ENCODE measurements at regions not wholly inside any gene's neighbourhood (a gene's known extent, or its start where the extent isn't known, plus 50 kb on each side); places are given as distances from the start of the nearest gene placed in this dataset.
A peak's percentile ranks its signal among the peaks of the same experiment; 100 is the strongest.

DNA sequence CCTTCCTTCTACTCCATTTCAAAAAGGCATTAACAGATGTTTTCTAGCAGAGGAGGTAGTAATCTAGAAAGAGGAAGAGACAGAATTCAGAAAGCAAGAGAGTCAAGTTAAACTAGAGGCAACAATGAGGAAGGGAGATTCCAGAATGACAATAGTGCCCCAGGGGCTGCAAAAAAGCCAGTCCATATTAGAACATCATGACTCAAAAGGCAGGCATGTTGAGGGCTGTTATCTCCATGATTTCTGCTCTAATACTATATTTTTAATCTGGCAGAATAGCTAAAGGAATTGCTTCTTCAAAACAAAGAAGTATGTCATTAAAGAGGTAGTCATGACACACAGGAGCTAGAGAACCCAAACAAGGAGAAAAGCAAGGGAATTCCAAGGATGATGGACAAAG is 599.6 kb downstream of the INHBA start:
- no peaks in the 10 kb centered on the region for H3K9me3 Mint-ChIP-seq
- H3K36me3 Mint-ChIP-seq (ENCODE audit: low read depth), result no peaks in the 10 kb centered on the region
- ChIA-PET POLR2A (no interaction called here), CTCF (no interaction called here)
- peaks cover 2% of the 10 kb centered on the region for H3K4me1 Mint-ChIP-seq
- intact Hi-C loops (cut with micrococcal nuclease), result no loop called here
- DNase-seq (no peak), ATAC-seq (ENCODE audit: low read depth) (peak; percentile 25)
- H3K27ac Mint-ChIP-seq, result no peak overlapping the region
- H3K27me3 Mint-ChIP-seq, result no peaks in the 10 kb centered on the region
- TF ChIP-seq, protein P1, sequence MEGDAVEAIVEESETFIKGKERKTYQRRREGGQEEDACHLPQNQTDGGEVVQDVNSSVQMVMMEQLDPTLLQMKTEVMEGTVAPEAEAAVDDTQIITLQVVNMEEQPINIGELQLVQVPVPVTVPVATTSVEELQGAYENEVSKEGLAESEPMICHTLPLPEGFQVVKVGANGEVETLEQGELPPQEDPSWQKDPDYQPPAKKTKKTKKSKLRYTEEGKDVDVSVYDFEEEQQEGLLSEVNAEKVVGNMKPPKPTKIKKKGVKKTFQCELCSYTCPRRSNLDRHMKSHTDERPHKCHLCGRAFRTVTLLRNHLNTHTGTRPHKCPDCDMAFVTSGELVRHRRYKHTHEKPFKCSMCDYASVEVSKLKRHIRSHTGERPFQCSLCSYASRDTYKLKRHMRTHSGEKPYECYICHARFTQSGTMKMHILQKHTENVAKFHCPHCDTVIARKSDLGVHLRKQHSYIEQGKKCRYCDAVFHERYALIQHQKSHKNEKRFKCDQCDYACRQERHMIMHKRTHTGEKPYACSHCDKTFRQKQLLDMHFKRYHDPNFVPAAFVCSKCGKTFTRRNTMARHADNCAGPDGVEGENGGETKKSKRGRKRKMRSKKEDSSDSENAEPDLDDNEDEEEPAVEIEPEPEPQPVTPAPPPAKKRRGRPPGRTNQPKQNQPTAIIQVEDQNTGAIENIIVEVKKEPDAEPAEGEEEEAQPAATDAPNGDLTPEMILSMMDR (IDR thresholded peaks at IDR 0.05), result no peak
- no peak overlapping the region for H3K4me3 Mint-ChIP-seq

DNA sequence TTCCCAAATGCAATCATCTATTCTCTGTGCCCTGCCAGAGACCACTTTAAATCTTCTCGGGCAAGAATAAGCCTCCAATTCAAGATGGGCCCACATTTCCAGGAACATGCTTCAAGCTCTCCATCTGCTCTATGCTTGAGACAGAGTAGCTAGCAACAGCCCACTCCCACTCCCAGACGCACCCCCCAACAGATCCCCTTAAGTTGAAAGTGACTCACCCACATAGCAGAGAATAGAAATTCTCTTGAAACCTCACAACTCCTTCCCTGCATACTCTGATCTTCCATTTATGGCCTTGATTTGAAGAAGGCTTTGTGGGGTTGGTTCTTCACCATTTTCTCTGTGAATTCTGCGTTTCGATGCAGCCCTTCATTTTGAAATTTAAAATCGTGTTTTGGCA is 604.0 kb downstream of the INHBA start:
- Mint-ChIP-seq H3K36me3 (ENCODE audit: low read depth) (no peaks in the 10 kb centered on the region), H3K9me3 (no peaks in the 10 kb centered on the region), H3K4me1 (peaks cover 2% of the 10 kb centered on the region), H3K4me3 (no peak overlapping the region), H3K27ac (no peak overlapping the region), H3K27me3 (no peaks in the 10 kb centered on the region)
- TF ChIP-seq, protein P1 (IDR thresholded peaks at IDR 0.05), result no peak
- ChIA-PET POLR2A (no interaction called here), CTCF (no interaction called here)
- ATAC-seq (ENCODE audit: low read depth) (no peak), DNase-seq (no peak)
- intact Hi-C loops (cut with micrococcal nuclease), result no loop called here

DNA sequence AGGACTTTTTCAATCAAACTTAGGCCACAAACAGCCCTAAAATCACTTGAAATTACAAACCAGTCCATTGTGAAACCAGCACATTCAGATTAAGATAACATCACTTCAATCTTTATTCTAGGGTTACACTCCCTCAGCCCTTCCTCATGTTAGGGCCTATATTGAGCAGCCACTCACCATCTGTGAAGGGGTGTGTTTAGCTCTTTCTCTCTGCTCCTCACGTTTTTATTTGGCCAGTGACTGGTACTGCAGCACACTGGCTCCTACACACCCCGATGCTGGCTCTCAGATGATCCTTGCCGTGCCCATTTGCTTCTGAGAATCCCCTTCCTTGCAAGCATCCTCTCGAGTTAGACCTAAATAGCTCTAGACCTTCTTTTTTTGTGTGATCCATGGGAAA is 604.5 kb downstream of the INHBA start:
- Mint-ChIP-seq H3K27ac (no peak overlapping the region), H3K4me3 (no peak overlapping the region), H3K27me3 (no peaks in the 10 kb centered on the region), H3K36me3 (ENCODE audit: low read depth) (no peaks in the 10 kb centered on the region), H3K9me3 (no peaks in the 10 kb centered on the region), H3K4me1 (peaks cover 2% of the 10 kb centered on the region)
- intact Hi-C loops (cut with micrococcal nuclease), result no loop called here
- ATAC-seq (ENCODE audit: low read depth), result no peak
- TF ChIP-seq, protein P1 (IDR thresholded peaks at IDR 0.05), result no peak
- ChIA-PET POLR2A (no interaction called here), CTCF (no interaction called here)
- DNase-seq, result no peak

DNA sequence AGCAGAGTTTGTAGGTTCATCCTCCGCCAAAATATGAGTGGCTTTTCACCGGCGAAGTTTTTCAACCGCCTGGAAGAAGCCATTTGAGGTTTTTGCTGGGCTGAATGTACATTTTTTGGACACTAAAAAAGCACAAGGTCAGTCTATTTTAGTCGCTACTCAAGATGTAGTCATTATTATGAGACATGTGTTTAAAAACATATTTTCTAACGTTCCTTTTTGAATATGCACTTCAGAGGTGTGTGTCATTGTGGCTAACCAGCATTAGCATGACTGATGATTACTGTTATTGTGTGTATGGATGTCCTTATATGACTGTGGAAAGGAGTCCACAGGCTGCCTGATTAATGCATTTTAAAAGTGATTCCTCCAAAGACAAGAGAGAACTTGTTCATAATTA is 605.4 kb downstream of the INHBA start:
- intact Hi-C loops (cut with micrococcal nuclease), result no loop called here
- POLR2A ChIA-PET, result no interaction called here
- no peaks in the 10 kb centered on the region for H3K27me3 Mint-ChIP-seq
- H3K4me1 Mint-ChIP-seq, result no peaks in the 10 kb centered on the region
- no peak overlapping the region for H3K27ac Mint-ChIP-seq
- DNase-seq, result no peak
- H3K4me3 Mint-ChIP-seq, result no peak overlapping the region
- TF ChIP-seq, protein P1 (IDR thresholded peaks at IDR 0.05), result no peak
- CTCF ChIA-PET, result no interaction called here
- no peaks in the 10 kb centered on the region for H3K9me3 Mint-ChIP-seq
- no peaks in the 10 kb centered on the region for H3K36me3 Mint-ChIP-seq (ENCODE audit: low read depth)
- ATAC-seq (ENCODE audit: low read depth), result no peak

DNA sequence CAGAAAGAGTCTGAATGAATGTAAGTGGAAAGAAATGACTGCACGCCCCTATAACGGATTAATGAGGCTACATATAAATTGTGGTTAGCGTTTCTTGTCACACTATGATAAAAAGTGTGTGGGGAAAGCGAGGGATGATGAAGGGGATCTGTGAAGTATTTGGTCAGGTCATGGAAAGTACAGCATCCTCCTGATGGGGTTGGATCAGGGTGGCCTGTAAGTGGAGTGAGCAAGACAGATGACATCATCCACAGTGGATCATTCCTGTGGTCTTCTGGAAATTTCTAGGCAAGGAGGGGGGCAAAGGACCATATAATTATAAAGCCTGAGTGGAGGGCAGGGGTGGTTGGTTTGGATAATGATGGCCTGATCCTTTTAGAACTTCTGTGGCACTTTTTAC is 606.0 kb downstream of the INHBA start:
- Mint-ChIP-seq H3K36me3 (ENCODE audit: low read depth) (no peaks in the 10 kb centered on the region), H3K4me1 (no peaks in the 10 kb centered on the region), H3K27ac (no peak overlapping the region), H3K4me3 (no peak overlapping the region), H3K9me3 (no peaks in the 10 kb centered on the region), H3K27me3 (no peaks in the 10 kb centered on the region)
- ChIA-PET CTCF (no interaction called here), POLR2A (no interaction called here)
- intact Hi-C loops (cut with micrococcal nuclease), result no loop called here
- no peak for ATAC-seq (ENCODE audit: low read depth)
- TF ChIP-seq, protein P1 (IDR thresholded peaks at IDR 0.05), result no peak
- DNase-seq, result no peak
